ENCODE measurements at regions not wholly inside any gene's neighbourhood (a gene's known extent, or its start where the extent isn't known, plus 50 kb on each side); places are given as distances from the start of the nearest gene placed in this dataset.

- Histone ChIP-seq H3K4me1 (ENCODE audit: control insufficient read depth in 2 of 2, insufficient read depth in 2 of 2, low read length in 2 of 2) (no peaks in the 10 kb centered on the region), H3K4me2 (replicated peaks; ENCODE audit: low read depth, low read length, poor library complexity, severe bottlenecking) (no peak overlapping the region), H3K9me3 (ENCODE audit: control extremely low read depth in 1 of 3, control insufficient read depth in 2 of 3, insufficient read depth in 1 of 3, low read length in 2 of 3) (peaks cover 0 to 4% (median 0%) of the 10 kb centered on the region in 3 donors), H3K79me2 (ENCODE audit: control insufficient read depth, insufficient read depth, low read length) (no peaks in the 10 kb centered on the region), H2AFZ (ENCODE audit: insufficient read depth, low read depth, low read length, poor library complexity, severe bottlenecking) (no peak overlapping the region), H3K27me3 (replicated peaks in 1 of 4; ENCODE audit: control extremely low read depth in 1 of 4, control insufficient read depth in 3 of 4, insufficient read depth in 4 of 4, low read length in 3 of 4) (no peaks in the 10 kb centered on the region), H3K4me3 (ENCODE audit: control extremely low read depth in 1 of 5, extremely low read depth in 1 of 5, insufficient read depth in 1 of 5, low read depth in 2 of 5, low read length in 4 of 5) (no peak overlapping the region), H4K20me1 (ENCODE audit: control insufficient read depth, insufficient read depth, low read length, poor library complexity, severe bottlenecking) (no peaks in the 10 kb centered on the region), H3K9ac (ENCODE audit: low read length) (no peak overlapping the region), H3K36me3 (replicated peaks in 1 of 2; ENCODE audit: control extremely low read depth in 1 of 2, control insufficient read depth in 1 of 2, extremely low read depth in 1 of 2, insufficient read depth in 2 of 2, low read length in 1 of 2) (no peaks in the 10 kb centered on the region), H3K27ac (ENCODE audit: low read length in 2 of 2) (no peak overlapping the region)
- H3K27me3 Mint-ChIP-seq, result no peaks in the 10 kb centered on the region
- WGBS (ENCODE audit: insufficient coverage), result no CpG with 5 or more reads among the region's 1 CpG
- CTCF ChIA-PET, result no interaction called here
- no peak overlapping the region for H3K27ac Mint-ChIP-seq
- TF ChIP-seq, protein P1, sequence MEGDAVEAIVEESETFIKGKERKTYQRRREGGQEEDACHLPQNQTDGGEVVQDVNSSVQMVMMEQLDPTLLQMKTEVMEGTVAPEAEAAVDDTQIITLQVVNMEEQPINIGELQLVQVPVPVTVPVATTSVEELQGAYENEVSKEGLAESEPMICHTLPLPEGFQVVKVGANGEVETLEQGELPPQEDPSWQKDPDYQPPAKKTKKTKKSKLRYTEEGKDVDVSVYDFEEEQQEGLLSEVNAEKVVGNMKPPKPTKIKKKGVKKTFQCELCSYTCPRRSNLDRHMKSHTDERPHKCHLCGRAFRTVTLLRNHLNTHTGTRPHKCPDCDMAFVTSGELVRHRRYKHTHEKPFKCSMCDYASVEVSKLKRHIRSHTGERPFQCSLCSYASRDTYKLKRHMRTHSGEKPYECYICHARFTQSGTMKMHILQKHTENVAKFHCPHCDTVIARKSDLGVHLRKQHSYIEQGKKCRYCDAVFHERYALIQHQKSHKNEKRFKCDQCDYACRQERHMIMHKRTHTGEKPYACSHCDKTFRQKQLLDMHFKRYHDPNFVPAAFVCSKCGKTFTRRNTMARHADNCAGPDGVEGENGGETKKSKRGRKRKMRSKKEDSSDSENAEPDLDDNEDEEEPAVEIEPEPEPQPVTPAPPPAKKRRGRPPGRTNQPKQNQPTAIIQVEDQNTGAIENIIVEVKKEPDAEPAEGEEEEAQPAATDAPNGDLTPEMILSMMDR (IDR thresholded peaks at IDR 0.05), result no peak
- TF ChIP-seq EZH2 (IDR thresholded peaks at IDR 0.05; ENCODE audit: borderline replicate concordance, insufficient read depth, low read depth, low read length, poor library complexity, severe bottlenecking), result no peak
- intact Hi-C loops (cut with micrococcal nuclease), result no loop called here
- H3K9me3 Mint-ChIP-seq (ENCODE audit: insufficient read depth), result no peaks in the 10 kb centered on the region
- DNase-seq (no peak), ATAC-seq (ENCODE audit: low read depth) (no peak)
- POLR2A ChIA-PET, result no interaction called here
- H3K4me3 Mint-ChIP-seq, result no peak overlapping the region
- no peaks in the 10 kb centered on the region for H3K4me1 Mint-ChIP-seq
Observed at GRCh38 chr2:14867853-14868252, 235.3 kb downstream of the LRATD1 start.

- POLR2A ChIA-PET, result no interaction called here
- H3K4me3 Mint-ChIP-seq, result no peak overlapping the region
Observed at GRCh38 chr2:14872779-14873325, 240.3 kb downstream of the LRATD1 start.

More at GRCh38 chr2:14872779-14873325, 240.3 kb downstream of the LRATD1 start:
- CTCF ChIA-PET, result no interaction called here
- H3K27me3 Mint-ChIP-seq, result no peaks in the 10 kb centered on the region
- H3K4me3 ChIP-seq (ENCODE audit: control extremely low read depth in 1 of 5, extremely low read depth in 1 of 5, insufficient read depth in 1 of 5, low read depth in 2 of 5, low read length in 4 of 5), result no peak overlapping the region
- no peak overlapping the region for H3K9ac ChIP-seq (ENCODE audit: low read length)
- H3K4me1 Mint-ChIP-seq, result no peaks in the 10 kb centered on the region
- H3K79me2 ChIP-seq (ENCODE audit: control insufficient read depth, insufficient read depth, low read length), result no peaks in the 10 kb centered on the region
- no peak overlapping the region for H2AFZ ChIP-seq (ENCODE audit: insufficient read depth, low read depth, low read length, poor library complexity, severe bottlenecking)
- DNase-seq, result no peak
- no peaks in the 10 kb centered on the region for H3K36me3 ChIP-seq (replicated peaks in 1 of 2; ENCODE audit: control extremely low read depth in 1 of 2, control insufficient read depth in 1 of 2, extremely low read depth in 1 of 2, insufficient read depth in 2 of 2, low read length in 1 of 2)
- intact Hi-C loops (cut with micrococcal nuclease), result no loop called here
- 84% methylated on average over 16 of the region's 17 CpGs for WGBS (ENCODE audit: insufficient coverage)
- no peak overlapping the region for H3K4me2 ChIP-seq (replicated peaks; ENCODE audit: low read depth, low read length, poor library complexity, severe bottlenecking)
- no peaks in the 10 kb centered on the region for H3K4me1 ChIP-seq (ENCODE audit: control insufficient read depth in 2 of 2, insufficient read depth in 2 of 2, low read length in 2 of 2)
- H3K27me3 ChIP-seq (replicated peaks in 1 of 4; ENCODE audit: control extremely low read depth in 1 of 4, control insufficient read depth in 3 of 4, insufficient read depth in 4 of 4, low read length in 3 of 4), result no peaks in the 10 kb centered on the region
- ATAC-seq (ENCODE audit: low read depth), result no peak
- H3K27ac Mint-ChIP-seq, result no peak overlapping the region
- H3K9me3 ChIP-seq (ENCODE audit: control extremely low read depth in 1 of 3, control insufficient read depth in 2 of 3, insufficient read depth in 1 of 3, low read length in 2 of 3), result peaks cover 0 to 6% (median 1%) of the 10 kb centered on the region in 3 donors
- no peak overlapping the region for H3K27ac ChIP-seq (ENCODE audit: low read length in 2 of 2)
- TF ChIP-seq, protein P1 (IDR thresholded peaks at IDR 0.05), result no peak
- TF ChIP-seq EZH2 (IDR thresholded peaks at IDR 0.05; ENCODE audit: borderline replicate concordance, insufficient read depth, low read depth, low read length, poor library complexity, severe bottlenecking), result no peak
- H4K20me1 ChIP-seq (ENCODE audit: control insufficient read depth, insufficient read depth, low read length, poor library complexity, severe bottlenecking), result no peaks in the 10 kb centered on the region
- no peaks in the 10 kb centered on the region for H3K9me3 Mint-ChIP-seq (ENCODE audit: insufficient read depth)

Data from B cell (primary cell).